GM12891 (cell line): ENCODE measurements at regions not wholly inside any gene's neighbourhood (a gene's known extent, or its start where the extent isn't known, plus 50 kb on each side); places are given as distances from the start of the nearest gene placed in this dataset.
A peak's percentile ranks its signal among the peaks of the same experiment; 100 is the strongest.

Experiments
- DNase-seq: peaks from one replicate; pipeline ENCODE4 v3.0.0; 2011; ENCODE audit warnings: low spot score; ENCODE audit not compliant: insufficient read length
- FAIRE-seq: peaks from 2 replicates; lab custom pipeline; 2011; peaks lifted over from hg19 to GRCh38; lab: Jason Lieb, UNC
- PAX5 ChIP-seq: IDR thresholded peaks from 2 replicates; pipeline ENCODE4 v1.6.1; 2011; ENCODE audit warnings: low read length, moderate library complexity, mild to moderate bottlenecking; ENCODE audit not compliant: insufficient read depth, severe bottlenecking
- POLR2A ChIP-seq: IDR thresholded peaks from 2 replicates; pipeline ENCODE4 v1.6.1; 2011; ENCODE audit warnings: low read depth, low read length, control low read depth
- POLR2AphosphoS5 ChIP-seq: IDR thresholded peaks from 2 replicates; pipeline ENCODE4 v1.6.1; 2011; ENCODE audit warnings: low read depth, low read length, control low read depth
- POU2F2 ChIP-seq: IDR thresholded peaks from 2 replicates; pipeline ENCODE4 v1.6.1; 2011; ENCODE audit warnings: low read depth, mild to moderate bottlenecking, control low read depth, low read length, moderate library complexity
- SPI1 ChIP-seq: IDR thresholded peaks from 2 replicates; pipeline ENCODE4 v1.6.1; 2011; ENCODE audit warnings: low read depth, low read length, control low read depth
- TAF1 ChIP-seq: IDR thresholded peaks from 2 replicates; pipeline ENCODE4 v1.6.1; 2011; ENCODE audit warnings: low read depth, low read length, control low read depth

GRCh38 chr2:138440759-138441158, 60.8 kb upstream of the SPOPL start:
- TF ChIP-seq POLR2A (no peak), POU2F2 (no peak), SPI1 (no peak), TAF1 (no peak), POLR2AphosphoS5 (no peak), PAX5 (no peak)
- no peak for FAIRE-seq

GRCh38 chr2:138441916-138442315, 59.7 kb upstream of the SPOPL start:
- TF ChIP-seq TAF1: no peak
- TF ChIP-seq SPI1: peak; percentile 63
- no peak for DNase-seq
- FAIRE-seq: no peak

More at GRCh38 chr2:138440759-138441158, 60.8 kb upstream of the SPOPL start:
- no peak for DNase-seq

GRCh38 chr2:138444411-138444810, 57.2 kb upstream of the SPOPL start:
- no peak for FAIRE-seq
- TF ChIP-seq PAX5 (no peak), TAF1 (no peak)
- no peak for DNase-seq

- TF ChIP-seq POLR2A: no peak
- no peak for TF ChIP-seq SPI1
- no peak for TF ChIP-seq POU2F2
- no peak for TF ChIP-seq POLR2AphosphoS5
- no peak for TF ChIP-seq PAX5
- TF ChIP-seq TAF1: no peak
- no peak for DNase-seq
- no peak for FAIRE-seq
Measured at GRCh38 chr2:138445227-138445626, 56.3 kb upstream of the SPOPL start.

GRCh38 chr2:138446043-138446442, 55.5 kb upstream of the SPOPL start:
- no peak for DNase-seq
- no peak for TF ChIP-seq TAF1
- TF ChIP-seq POU2F2: no peak
- TF ChIP-seq SPI1: no peak
- TF ChIP-seq POLR2AphosphoS5: no peak
- TF ChIP-seq PAX5: no peak
- no peak for TF ChIP-seq POLR2A
- no peak for FAIRE-seq

GRCh38 chr2:138447889-138448570, 53.5 kb upstream of the SPOPL start:
- DNase-seq: no peak
- FAIRE-seq: no peak
- no peak for TF ChIP-seq TAF1
- no peak for TF ChIP-seq POLR2A
- no peak for TF ChIP-seq POLR2AphosphoS5
- TF ChIP-seq POU2F2: no peak
